Neural progenitor cell (in vitro differentiated cells): ENCODE measurements at regions not wholly inside any gene's neighbourhood (a gene's known extent, or its start where the extent isn't known, plus 50 kb on each side); places are given as distances from the start of the nearest gene placed in this dataset.

Experiments used
- EZH2 ChIP-seq: fragments of 200-600 bp; sonication (generic); IDR thresholded peaks from 2 replicates; pipeline ENCODE4 v1.6.1; 2017; ENCODE audit warnings: antibody characterized with exemption, mild to moderate bottlenecking, moderate library complexity
- TF ChIP-seq, protein P1 (sequence below): fragments of 200-600 bp; sonication (generic); IDR thresholded peaks from 2 replicates; pipeline ENCODE4 v1.5.1; 2017; ENCODE audit warnings: antibody characterized with exemption, mild to moderate bottlenecking

DNA sequence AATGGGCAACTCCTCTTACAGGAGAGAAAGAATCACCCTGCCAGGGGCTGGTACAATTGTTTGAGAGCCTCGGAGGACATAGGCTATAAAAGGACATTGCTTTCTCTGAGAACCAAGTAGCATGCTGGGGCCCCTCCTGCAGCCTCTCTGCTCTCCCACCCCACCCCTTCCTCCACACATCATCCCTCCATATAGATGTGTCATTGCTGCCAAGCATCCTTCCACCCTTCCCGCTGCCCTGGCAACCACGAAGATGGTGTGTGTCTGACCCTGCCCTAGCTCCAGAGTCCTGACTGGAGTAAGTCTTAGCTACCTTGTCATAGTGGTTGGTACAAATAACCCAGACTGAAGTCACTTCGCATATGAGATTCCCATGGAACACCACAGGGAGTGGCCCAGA lies 129.7 kb downstream of the SNX5 start:
- TF ChIP-seq, protein P1, sequence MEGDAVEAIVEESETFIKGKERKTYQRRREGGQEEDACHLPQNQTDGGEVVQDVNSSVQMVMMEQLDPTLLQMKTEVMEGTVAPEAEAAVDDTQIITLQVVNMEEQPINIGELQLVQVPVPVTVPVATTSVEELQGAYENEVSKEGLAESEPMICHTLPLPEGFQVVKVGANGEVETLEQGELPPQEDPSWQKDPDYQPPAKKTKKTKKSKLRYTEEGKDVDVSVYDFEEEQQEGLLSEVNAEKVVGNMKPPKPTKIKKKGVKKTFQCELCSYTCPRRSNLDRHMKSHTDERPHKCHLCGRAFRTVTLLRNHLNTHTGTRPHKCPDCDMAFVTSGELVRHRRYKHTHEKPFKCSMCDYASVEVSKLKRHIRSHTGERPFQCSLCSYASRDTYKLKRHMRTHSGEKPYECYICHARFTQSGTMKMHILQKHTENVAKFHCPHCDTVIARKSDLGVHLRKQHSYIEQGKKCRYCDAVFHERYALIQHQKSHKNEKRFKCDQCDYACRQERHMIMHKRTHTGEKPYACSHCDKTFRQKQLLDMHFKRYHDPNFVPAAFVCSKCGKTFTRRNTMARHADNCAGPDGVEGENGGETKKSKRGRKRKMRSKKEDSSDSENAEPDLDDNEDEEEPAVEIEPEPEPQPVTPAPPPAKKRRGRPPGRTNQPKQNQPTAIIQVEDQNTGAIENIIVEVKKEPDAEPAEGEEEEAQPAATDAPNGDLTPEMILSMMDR: no peak
- no peak for TF ChIP-seq EZH2
